OCI-LY1 (cell line): ENCODE measurements at regions not wholly inside any gene's neighbourhood (a gene's known extent, or its start where the extent isn't known, plus 50 kb on each side); places are given as distances from the start of the nearest gene placed in this dataset.

ENCODE experiments used
- H2AFZ ChIP-seq: fragments of 200-600 bp; sonication (generic), shearing (Covaris generic); 2 replicates; pipeline ENCODE4 v1.6.0; 2014; ENCODE audit warnings: antibody characterized with exemption, mild to moderate bottlenecking, low read length
- H3F3A ChIP-seq: fragments of 200-600 bp; sonication (generic), shearing (Covaris generic); 2 replicates; pipeline ENCODE4 v1.6.0; 2014; ENCODE audit warnings: mild to moderate bottlenecking, antibody characterized with exemption, low read length, moderate library complexity; ENCODE audit not compliant: insufficient read depth
- H3K27ac ChIP-seq: fragments of 200-600 bp; sonication (generic); 2 replicates; pipeline ENCODE4 v1.5.1; 2014; ENCODE audit warnings: low read length, mixed run types, mild to moderate bottlenecking, low read depth; ENCODE audit not compliant: poor library complexity, severe bottlenecking
- H3K27me3 ChIP-seq: fragments of 200-600 bp; sonication (generic); 2 replicates; pipeline ENCODE4 v1.6.0; 2014; ENCODE audit warnings: antibody characterized with exemption, mild to moderate bottlenecking, low read length, moderate library complexity; ENCODE audit not compliant: insufficient read depth
- H3K36me3 ChIP-seq: fragments of 200-600 bp; sonication (generic); 2 replicates; pipeline ENCODE4 v1.6.1; 2014; ENCODE audit warnings: mild to moderate bottlenecking, antibody characterized with exemption, low read length, moderate library complexity, mixed read lengths; ENCODE audit not compliant: insufficient read depth
- H3K4me1 ChIP-seq: fragments of 200-600 bp; sonication (generic); 2 replicates; pipeline ENCODE4 v1.5.1; 2014; ENCODE audit warnings: mild to moderate bottlenecking, low read length, moderate library complexity; ENCODE audit not compliant: insufficient read depth, severe bottlenecking
- H3K4me2 ChIP-seq: fragments of 200-600 bp; sonication (generic), shearing (Covaris generic); 2 replicates; pipeline ENCODE4 v1.6.1; 2014; ENCODE audit warnings: low read length
- H3K4me3 ChIP-seq: fragments of 200-600 bp; sonication (generic); 2 replicates; pipeline ENCODE4 v1.5.1; 2014; ENCODE audit warnings: low read length, low read depth, mild to moderate bottlenecking, mixed read lengths; ENCODE audit not compliant: poor library complexity, severe bottlenecking
- H3K79me2 ChIP-seq: fragments of 200-600 bp; shearing (Covaris generic); 2 replicates; pipeline ENCODE4 v1.6.1; 2016; ENCODE audit warnings: mixed run types, low read length, mixed read lengths; ENCODE audit not compliant: insufficient read depth
- H3K9ac ChIP-seq: fragments of 200-600 bp; sonication (generic), shearing (Covaris generic); 2 replicates; pipeline ENCODE4 v1.6.1; 2014; ENCODE audit warnings: mild to moderate bottlenecking, low read length, mixed read lengths
- H3K9me2 ChIP-seq: fragments of 200-600 bp; sonication (generic), shearing (Covaris generic); 2 replicates; pipeline ENCODE4 v1.6.1; 2014; ENCODE audit warnings: low read depth, mild to moderate bottlenecking, low read length, mixed read lengths
- H3K9me3 ChIP-seq: fragments of 200-600 bp; shearing (Covaris generic); 2 replicates; pipeline ENCODE4 v1.6.1; 2014; ENCODE audit warnings: low read length, mixed read lengths
- H4K20me1 ChIP-seq: fragments of 200-600 bp; sonication (generic), shearing (Covaris generic); 2 replicates; pipeline ENCODE4 v1.6.0; 2016; ENCODE audit warnings: mild to moderate bottlenecking, low read length; ENCODE audit not compliant: insufficient read depth
- CTCF ChIP-seq: fragments of 200-600 bp; sonication (generic), shearing (Covaris generic); IDR thresholded peaks from 2 replicates; pipeline ENCODE4 v1.5.1; 2017; ENCODE audit warnings: mild to moderate bottlenecking, antibody characterized with exemption, low read length, moderate library complexity, mixed read lengths
- EZH2 ChIP-seq: fragments of 200-600 bp; sonication (generic), shearing (Covaris generic); IDR thresholded peaks from 2 replicates; pipeline ENCODE4 v1.8.0; 2017; ENCODE audit warnings: borderline replicate concordance, mixed run types, mild to moderate bottlenecking, antibody characterized with exemption, low read length, moderate library complexity, mixed read lengths

DNA sequence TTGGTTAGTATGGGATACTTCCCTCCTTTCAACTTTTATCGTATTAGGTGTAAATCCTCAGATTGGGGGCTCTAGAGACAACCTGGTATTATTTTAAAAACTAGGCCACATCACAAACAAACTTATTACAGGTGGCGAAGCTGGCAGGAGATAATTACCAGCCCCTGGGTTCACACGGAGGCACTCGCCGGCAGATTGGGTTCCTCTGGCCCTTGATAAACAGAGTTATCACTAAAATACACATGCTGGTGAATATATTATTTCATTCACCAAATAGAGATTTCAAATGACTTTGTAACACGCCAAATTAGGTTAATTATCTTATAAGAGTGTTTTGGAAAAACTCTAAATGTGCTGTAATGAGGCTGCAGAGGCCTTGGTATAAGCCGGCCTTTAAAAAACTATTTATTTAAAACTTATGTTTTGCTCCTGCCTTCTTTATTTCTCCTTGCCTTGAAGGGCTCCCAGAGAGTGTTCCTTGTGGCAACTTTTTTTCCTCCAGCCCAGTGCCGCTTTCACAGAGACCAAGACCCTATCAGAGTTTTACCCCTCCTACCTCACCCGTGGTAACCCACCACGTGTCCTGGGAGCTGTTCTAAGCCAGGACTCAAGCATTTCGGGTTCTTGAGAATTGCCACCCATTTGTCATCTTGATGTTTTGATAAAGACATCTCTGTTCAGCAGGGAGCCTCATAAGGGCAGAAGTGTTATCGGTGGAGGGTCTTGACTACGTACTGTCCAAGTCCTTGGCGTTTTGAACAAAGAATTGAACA is 468.6 kb upstream of the CFAP20DC start:
- Histone ChIP-seq H3K9ac (no peak overlapping the region), H3K4me1 (no peaks in the 10 kb centered on the region), H3K27ac (no peak overlapping the region), H3K9me3 (no peaks in the 10 kb centered on the region), H3K36me3 (no peaks in the 10 kb centered on the region), H3K9me2 (no peaks in the 10 kb centered on the region), H4K20me1 (no peaks in the 10 kb centered on the region), H3K79me2 (no peaks in the 10 kb centered on the region), H3K27me3 (no peaks in the 10 kb centered on the region), H3K4me3 (no peak overlapping the region), H3F3A (no peaks in the 10 kb centered on the region), H3K4me2 (no peak overlapping the region), H2AFZ (no peak overlapping the region)
- no peak for TF ChIP-seq CTCF
- no peak for TF ChIP-seq EZH2

- Histone ChIP-seq H3K27ac (no peak overlapping the region), H3K9ac (no peak overlapping the region), H3K9me3 (no peaks in the 10 kb centered on the region), H3F3A (no peaks in the 10 kb centered on the region), H3K36me3 (no peaks in the 10 kb centered on the region), H3K4me3 (no peak overlapping the region), H4K20me1 (no peaks in the 10 kb centered on the region), H3K4me1 (no peaks in the 10 kb centered on the region), H3K27me3 (no peaks in the 10 kb centered on the region), H3K79me2 (no peaks in the 10 kb centered on the region), H3K4me2 (no peak overlapping the region), H3K9me2 (no peaks in the 10 kb centered on the region), H2AFZ (no peak overlapping the region)
- no peak for TF ChIP-seq EZH2
- TF ChIP-seq CTCF, result no peak
Observed at GRCh38 chr3:59517388-59517787, 467.6 kb upstream of the CFAP20DC start.

GRCh38 chr3:59515966-59516365 is 466.1 kb upstream of the CFAP20DC start:
- no peak overlapping the region for H3K9ac ChIP-seq
- H4K20me1 ChIP-seq, result no peaks in the 10 kb centered on the region
- no peaks in the 10 kb centered on the region for H3F3A ChIP-seq
- no peaks in the 10 kb centered on the region for H3K27me3 ChIP-seq
- H3K36me3 ChIP-seq, result no peaks in the 10 kb centered on the region
- no peaks in the 10 kb centered on the region for H3K9me3 ChIP-seq
- TF ChIP-seq EZH2, result no peak
- TF ChIP-seq CTCF, result no peak
- no peaks in the 10 kb centered on the region for H3K79me2 ChIP-seq
- no peaks in the 10 kb centered on the region for H3K4me1 ChIP-seq
- no peak overlapping the region for H3K4me3 ChIP-seq
- H3K27ac ChIP-seq, result no peak overlapping the region
- no peak overlapping the region for H2AFZ ChIP-seq
- no peaks in the 10 kb centered on the region for H3K9me2 ChIP-seq
- no peak overlapping the region for H3K4me2 ChIP-seq
